Kidney (tissue), 13 donors: ENCODE measurements at regions not wholly inside any gene's neighbourhood (a gene's known extent, or its start where the extent isn't known, plus 50 kb on each side); places are given as distances from the start of the nearest gene placed in this dataset.

Source experiments
- DNase-seq, 5 donors: peaks; one replicate each; pipeline ENCODE4 v3.0.0-alpha.2; 2013 to 2020
- FAIRE-seq: peaks from 2 replicates; lab custom pipeline; 2012; peaks lifted over from hg19 to GRCh38; lab: Jason Lieb, UNC
- H3K27ac ChIP-seq, 2 donors: one replicate each; pipeline ENCODE4 v1.7.0; 2013; ENCODE audit warnings: low read depth in 2 of 2, low read length in 2 of 2, inconsistent platforms in 1 of 2
- H3K27me3 ChIP-seq: one replicate; pipeline ENCODE4 v1.7.1; 2013; ENCODE audit warnings: low read length, inconsistent platforms; ENCODE audit not compliant: control insufficient read depth, insufficient read depth
- H3K36me3 ChIP-seq, 3 donors: one replicate each; pipeline versions ENCODE4 v1.7.0 to v1.7.1; 2013; ENCODE audit warnings: low read length in 3 of 3, control low read depth in 1 of 3, inconsistent platforms in 1 of 3; ENCODE audit not compliant: insufficient read depth in 3 of 3, control insufficient read depth in 2 of 3
- H3K4me1 ChIP-seq, 3 donors: one replicate each; pipeline versions ENCODE4 v1.7.0 to v1.7.1; 2013; ENCODE audit warnings: low read length in 3 of 3, inconsistent platforms in 1 of 3, low read depth in 1 of 3; ENCODE audit not compliant: control insufficient read depth in 2 of 3, insufficient read depth in 2 of 3
- H3K4me3 ChIP-seq, 3 donors: one replicate each; pipeline versions ENCODE4 v1.7.0 to v1.8.1; 2013; ENCODE audit warnings: low read length in 3 of 3, control low read depth in 1 of 3, inconsistent platforms in 1 of 3
- H3K9ac ChIP-seq, 3 donors: one replicate each; pipeline versions ENCODE4 v1.7.0 to v1.7.1; 2013; ENCODE audit warnings: low read length in 3 of 3, control low read depth in 1 of 3, inconsistent platforms in 1 of 3
- H3K9me3 ChIP-seq, 3 donors: one replicate each; pipeline versions ENCODE4 v1.7.0 to v1.7.1; 2013; ENCODE audit warnings: low read length in 3 of 3, control low read depth in 1 of 3, inconsistent platforms in 1 of 3; ENCODE audit not compliant: control insufficient read depth in 2 of 3, insufficient read depth in 1 of 3
- intact Hi-C: fragments of 100-400 bp; cut with DNase I; formaldehyde crosslinking; loops from one replicate; pipeline ENCODE4 v1.11.1; 2022
- TF ChIP-seq, protein P1 (sequence below): IDR thresholded peaks from 3 replicates; pipeline ENCODE4 v1.5.1; 2012; ENCODE audit warnings: mild to moderate bottlenecking, moderate library complexity, borderline replicate concordance; ENCODE audit not compliant: insufficient read depth; ENCODE audit errors: extremely low read depth
- donor health status: control.
- donor health status: control.
- donor health status: control.
- donor health status: control.
- donor health status: control.
- donor health status: DM: yes; HTN: yes; CAD: no.
- donor health status: Normal renal cell carcinoma (clear cell type).

DNA sequence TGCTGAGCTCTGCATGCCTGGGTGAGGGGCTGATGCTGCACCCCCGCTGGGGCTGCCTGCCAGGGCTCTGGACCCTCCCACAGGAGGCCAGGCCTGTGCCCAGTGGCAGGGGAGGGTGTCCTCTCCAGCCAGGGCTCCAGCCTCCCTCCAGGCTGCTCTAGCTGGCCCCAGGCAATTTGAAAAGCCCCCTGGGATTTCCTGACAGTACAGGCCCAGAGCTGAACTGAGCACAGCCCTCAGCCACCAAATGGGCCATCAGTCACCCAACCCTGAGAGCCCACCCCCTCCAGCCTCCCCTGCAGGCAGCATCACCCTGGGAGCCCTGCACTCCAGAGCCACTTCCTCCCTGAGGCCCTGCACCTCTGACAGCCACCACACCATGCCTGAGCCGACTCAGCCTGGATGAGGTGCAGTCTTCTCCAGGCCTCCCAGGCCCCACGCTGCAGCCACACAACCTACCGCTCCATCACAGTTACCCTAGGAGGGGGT, 101.8 kb upstream of the RET start:
- no peaks in the 10 kb centered on the region for H3K9me3 ChIP-seq
- H3K36me3 ChIP-seq, result no peaks in the 10 kb centered on the region
- no peak overlapping the region for H3K4me3 ChIP-seq
- intact Hi-C loops, result no loop called here
- no peak overlapping the region for H3K27ac ChIP-seq
- no peaks in the 10 kb centered on the region for H3K27me3 ChIP-seq
- no peak overlapping the region for H3K9ac ChIP-seq
- peak in 2 of 5 donors; percentile 33 to 65 for DNase-seq
- no peak for FAIRE-seq
- TF ChIP-seq, protein P1, sequence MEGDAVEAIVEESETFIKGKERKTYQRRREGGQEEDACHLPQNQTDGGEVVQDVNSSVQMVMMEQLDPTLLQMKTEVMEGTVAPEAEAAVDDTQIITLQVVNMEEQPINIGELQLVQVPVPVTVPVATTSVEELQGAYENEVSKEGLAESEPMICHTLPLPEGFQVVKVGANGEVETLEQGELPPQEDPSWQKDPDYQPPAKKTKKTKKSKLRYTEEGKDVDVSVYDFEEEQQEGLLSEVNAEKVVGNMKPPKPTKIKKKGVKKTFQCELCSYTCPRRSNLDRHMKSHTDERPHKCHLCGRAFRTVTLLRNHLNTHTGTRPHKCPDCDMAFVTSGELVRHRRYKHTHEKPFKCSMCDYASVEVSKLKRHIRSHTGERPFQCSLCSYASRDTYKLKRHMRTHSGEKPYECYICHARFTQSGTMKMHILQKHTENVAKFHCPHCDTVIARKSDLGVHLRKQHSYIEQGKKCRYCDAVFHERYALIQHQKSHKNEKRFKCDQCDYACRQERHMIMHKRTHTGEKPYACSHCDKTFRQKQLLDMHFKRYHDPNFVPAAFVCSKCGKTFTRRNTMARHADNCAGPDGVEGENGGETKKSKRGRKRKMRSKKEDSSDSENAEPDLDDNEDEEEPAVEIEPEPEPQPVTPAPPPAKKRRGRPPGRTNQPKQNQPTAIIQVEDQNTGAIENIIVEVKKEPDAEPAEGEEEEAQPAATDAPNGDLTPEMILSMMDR, result no peak
- no peaks in the 10 kb centered on the region for H3K4me1 ChIP-seq

DNA sequence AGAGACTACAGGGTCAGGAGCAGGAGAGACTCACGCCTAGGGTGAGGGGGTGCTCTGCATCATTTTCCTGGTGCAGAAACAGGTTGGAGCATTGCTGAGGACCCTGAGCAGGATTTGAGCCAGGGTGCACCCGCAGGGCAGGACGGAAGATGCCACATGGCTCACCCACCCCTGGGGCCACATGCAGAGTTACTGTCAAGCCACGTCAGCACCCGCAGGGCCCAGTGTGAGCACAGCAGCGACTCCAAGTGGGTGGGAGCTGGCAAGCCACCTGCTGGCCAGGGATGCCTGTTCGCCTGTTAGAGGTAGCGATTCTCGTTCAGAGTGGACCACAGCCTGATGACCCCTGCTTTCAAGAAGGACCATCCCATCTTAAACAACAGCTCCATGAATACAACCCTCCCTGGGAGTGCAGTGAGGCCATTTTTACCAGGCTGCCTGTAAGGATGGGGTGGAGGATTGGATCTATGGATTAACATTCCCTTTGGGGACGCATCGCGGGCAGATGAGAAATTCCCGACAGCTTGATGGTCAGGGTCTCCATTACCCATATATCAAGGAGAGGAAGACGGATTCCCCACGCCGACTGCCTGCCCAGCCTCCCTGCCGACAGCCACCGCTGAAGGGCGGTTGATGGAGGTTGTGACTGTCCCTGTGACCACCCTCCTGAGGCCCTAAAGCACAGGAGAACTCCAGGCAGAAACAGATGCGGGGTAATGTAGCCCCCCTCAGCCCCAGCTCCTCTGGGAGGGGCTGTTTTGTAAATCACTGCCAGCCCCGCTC, 101.1 kb upstream of the RET start:
- Histone ChIP-seq H3K27me3 (no peaks in the 10 kb centered on the region), H3K27ac (no peak overlapping the region), H3K4me3 (no peak overlapping the region), H3K9ac (no peak overlapping the region), H3K36me3 (no peaks in the 10 kb centered on the region), H3K4me1 (no peaks in the 10 kb centered on the region), H3K9me3 (no peaks in the 10 kb centered on the region)
- intact Hi-C loops, result no loop called here
- DNase-seq (peak in 1 of 5 donors; percentile 59), FAIRE-seq (no peak)
- TF ChIP-seq, protein P1, result no peak

DNA sequence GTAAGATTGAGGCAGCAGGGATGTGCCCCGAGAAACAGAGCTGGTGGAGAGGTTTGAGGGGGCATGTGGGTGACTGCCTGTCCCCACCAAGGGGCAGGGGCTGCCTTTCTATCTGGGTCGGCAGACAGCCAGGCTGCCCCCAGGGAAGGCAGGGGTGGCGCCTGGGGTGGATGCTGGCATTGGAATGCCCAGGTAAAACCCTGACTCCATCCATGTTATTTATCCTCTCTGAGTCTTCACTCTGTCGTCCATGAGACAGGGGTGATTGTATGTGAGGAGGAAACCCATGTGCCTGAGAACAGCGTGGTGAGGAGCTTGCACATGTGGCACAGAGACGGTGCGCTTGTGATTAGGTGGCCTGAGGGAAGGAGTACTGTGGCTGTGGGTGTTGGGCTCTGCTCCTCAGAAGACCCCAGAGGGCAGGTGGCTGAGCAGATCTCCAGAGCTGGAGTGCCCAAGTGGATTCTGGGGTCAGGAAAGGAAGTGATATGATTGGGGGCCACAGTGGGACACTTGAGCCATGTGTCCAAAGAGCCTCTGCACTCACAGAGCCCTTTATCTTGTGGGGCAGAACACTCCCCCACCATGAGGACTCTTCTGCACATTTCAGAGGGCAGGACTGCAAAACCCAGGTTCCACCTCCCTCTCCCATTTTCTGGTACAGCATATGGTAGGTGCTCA, 100.4 kb upstream of the RET start:
- Histone ChIP-seq H3K9me3 (no peaks in the 10 kb centered on the region), H3K27me3 (no peaks in the 10 kb centered on the region), H3K4me3 (no peak overlapping the region), H3K4me1 (no peaks in the 10 kb centered on the region), H3K36me3 (no peaks in the 10 kb centered on the region), H3K27ac (no peak overlapping the region), H3K9ac (no peak overlapping the region)
- TF ChIP-seq, protein P1, result no peak
- intact Hi-C loops, result no loop called here
- peak in 1 of 5 donors; percentile 43 for DNase-seq
- FAIRE-seq, result no peak
